Smooth muscle cell (in vitro differentiated cells): ENCODE measurements at regions not wholly inside any gene's neighbourhood (a gene's known extent, or its start where the extent isn't known, plus 50 kb on each side); places are given as distances from the start of the nearest gene placed in this dataset.

Experiments used
- DNase-seq: peaks from one replicate; lab custom pipeline; 2025; ENCODE audit not compliant: unreplicated experiment; lab: John Stamatoyannopoulos, UW
- H2AFZ ChIP-seq: fragments of 200-600 bp; sonication (generic); 2 replicates; pipeline ENCODE4 v1.6.0; 2016; ENCODE audit warnings: antibody characterized with exemption, low read depth, mild to moderate bottlenecking
- H3F3A ChIP-seq: fragments of 200-600 bp; sonication (generic); 2 replicates; pipeline ENCODE4 v1.6.0; 2017; ENCODE audit warnings: antibody characterized with exemption, low read depth
- H3K27ac ChIP-seq: fragments of 200-600 bp; sonication (generic); 2 replicates; pipeline ENCODE4 v1.5.1; 2016; ENCODE audit warnings: low read depth, mild to moderate bottlenecking
- H3K27me3 ChIP-seq: fragments of 200-600 bp; sonication (generic); 2 replicates; pipeline ENCODE4 v1.6.1; 2016; ENCODE audit warnings: low read depth, mild to moderate bottlenecking
- H3K36me3 ChIP-seq: fragments of 200-600 bp; sonication (generic); 2 replicates; pipeline ENCODE4 v1.5.1; 2016; ENCODE audit warnings: low read depth
- H3K4me1 ChIP-seq: fragments of 200-600 bp; sonication (generic); 2 replicates; pipeline ENCODE4 v1.5.1; 2016; ENCODE audit warnings: low read depth
- H3K4me2 ChIP-seq: fragments of 200-600 bp; sonication (generic); 2 replicates; pipeline ENCODE4 v1.6.0; 2016; ENCODE audit warnings: mild to moderate bottlenecking
- H3K4me3 ChIP-seq: fragments of 200-600 bp; sonication (generic); 2 replicates; pipeline ENCODE4 v1.5.1; 2016; ENCODE audit warnings: mild to moderate bottlenecking
- H3K79me2 ChIP-seq: fragments of 200-600 bp; sonication (generic); 2 replicates; pipeline ENCODE4 v1.6.0; 2016; ENCODE audit warnings: low read depth, mild to moderate bottlenecking
- H3K9ac ChIP-seq: fragments of 200-600 bp; sonication (generic); 2 replicates; pipeline ENCODE4 v1.6.0; 2016; ENCODE audit warnings: low read depth
- H3K9me3 ChIP-seq: fragments of 200-600 bp; sonication (generic); replicated peaks from 2 replicates; pipeline ENCODE4 v1.5.1; 2016; ENCODE audit warnings: low read depth
- H4K20me1 ChIP-seq: fragments of 200-600 bp; sonication (generic); 2 replicates; pipeline ENCODE4 v1.6.0; 2016; ENCODE audit warnings: low read depth
- WGBS: methylation state at CpG from one replicate; pipeline ENCODE4 v1.1.7; 2016; ENCODE audit warnings: low lambda C conversion rate; 5-methylcytosine and 5-hydroxymethylcytosine counted together
- TF ChIP-seq, protein P1 (sequence below): fragments of 200-600 bp; sonication (generic); IDR thresholded peaks from 2 replicates; pipeline ENCODE4 v1.5.1; 2017; ENCODE audit warnings: borderline replicate concordance, mild to moderate bottlenecking, antibody characterized with exemption; ENCODE audit not compliant: insufficient read depth, poor library complexity, severe bottlenecking

DNA sequence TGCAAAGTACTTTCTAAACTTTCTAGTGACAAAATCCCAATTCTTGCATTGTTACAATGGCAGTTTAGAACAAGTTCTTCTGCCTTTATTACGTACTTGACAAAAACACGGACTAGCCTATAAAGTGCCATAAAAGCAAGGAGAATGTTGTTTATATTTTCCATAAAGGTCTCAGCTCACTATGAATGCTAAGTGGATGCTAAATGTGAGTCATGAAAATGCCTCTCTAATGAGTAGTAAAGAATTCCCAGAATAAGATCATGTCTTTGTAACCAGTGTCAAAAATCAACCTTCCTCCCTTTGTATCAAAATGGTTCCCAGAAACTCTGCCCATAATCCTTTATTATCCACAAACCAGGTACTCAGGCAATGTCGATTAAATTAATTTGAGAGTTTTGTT lies 539.8 kb upstream of the SLIT2 start:
- DNase-seq, result no peak
- H2AFZ ChIP-seq, result peak overlapping the region; percentile 77
- H3K4me3 ChIP-seq, result no peak overlapping the region
- no peak overlapping the region for H3K9ac ChIP-seq
- no peaks in the 10 kb centered on the region for H3K79me2 ChIP-seq
- TF ChIP-seq, protein P1, sequence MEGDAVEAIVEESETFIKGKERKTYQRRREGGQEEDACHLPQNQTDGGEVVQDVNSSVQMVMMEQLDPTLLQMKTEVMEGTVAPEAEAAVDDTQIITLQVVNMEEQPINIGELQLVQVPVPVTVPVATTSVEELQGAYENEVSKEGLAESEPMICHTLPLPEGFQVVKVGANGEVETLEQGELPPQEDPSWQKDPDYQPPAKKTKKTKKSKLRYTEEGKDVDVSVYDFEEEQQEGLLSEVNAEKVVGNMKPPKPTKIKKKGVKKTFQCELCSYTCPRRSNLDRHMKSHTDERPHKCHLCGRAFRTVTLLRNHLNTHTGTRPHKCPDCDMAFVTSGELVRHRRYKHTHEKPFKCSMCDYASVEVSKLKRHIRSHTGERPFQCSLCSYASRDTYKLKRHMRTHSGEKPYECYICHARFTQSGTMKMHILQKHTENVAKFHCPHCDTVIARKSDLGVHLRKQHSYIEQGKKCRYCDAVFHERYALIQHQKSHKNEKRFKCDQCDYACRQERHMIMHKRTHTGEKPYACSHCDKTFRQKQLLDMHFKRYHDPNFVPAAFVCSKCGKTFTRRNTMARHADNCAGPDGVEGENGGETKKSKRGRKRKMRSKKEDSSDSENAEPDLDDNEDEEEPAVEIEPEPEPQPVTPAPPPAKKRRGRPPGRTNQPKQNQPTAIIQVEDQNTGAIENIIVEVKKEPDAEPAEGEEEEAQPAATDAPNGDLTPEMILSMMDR, result no peak
- no peaks in the 10 kb centered on the region for H3K4me1 ChIP-seq
- no peaks in the 10 kb centered on the region for H3K36me3 ChIP-seq
- peak overlapping the region; percentile 12 for H3K4me2 ChIP-seq
- no peaks in the 10 kb centered on the region for H3F3A ChIP-seq
- 34% methylated on average over 3 of the region's 3 CpGs for WGBS
- no peaks in the 10 kb centered on the region for H4K20me1 ChIP-seq
- H3K9me3 ChIP-seq, result no peaks in the 10 kb centered on the region
- no peaks in the 10 kb centered on the region for H3K27me3 ChIP-seq
- H3K27ac ChIP-seq, result peak overlapping the region; percentile 41

DNA sequence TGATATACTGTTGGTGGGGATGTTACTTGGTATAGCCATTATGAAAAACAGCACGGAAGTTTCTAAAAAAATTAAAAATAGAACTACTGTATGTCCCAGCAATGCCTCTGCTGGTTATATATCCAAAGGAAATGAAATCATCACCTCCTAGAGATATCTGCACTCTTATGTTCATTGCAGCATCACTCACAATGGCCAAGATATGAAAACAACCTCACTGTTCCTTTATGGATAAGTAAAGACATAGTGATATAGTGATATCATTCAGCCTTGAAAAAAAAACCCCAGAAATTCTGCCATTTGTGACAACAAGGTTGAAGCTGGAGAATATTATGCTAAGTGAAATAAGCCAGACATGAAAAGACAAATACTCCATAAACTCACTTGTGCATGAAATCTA lies 543.8 kb upstream of the SLIT2 start:
- Histone ChIP-seq H2AFZ (no peak overlapping the region), H3K36me3 (no peaks in the 10 kb centered on the region), H3K9me3 (no peaks in the 10 kb centered on the region), H3K4me3 (no peak overlapping the region), H3F3A (no peaks in the 10 kb centered on the region), H3K27ac (no peak overlapping the region), H3K79me2 (no peaks in the 10 kb centered on the region), H3K4me1 (no peaks in the 10 kb centered on the region), H3K27me3 (no peaks in the 10 kb centered on the region), H3K9ac (no peak overlapping the region), H4K20me1 (no peaks in the 10 kb centered on the region), H3K4me2 (no peak overlapping the region)
- TF ChIP-seq, protein P1, result no peak
- no peak for DNase-seq
- WGBS, result 94% methylated on average over 1 of the region's 1 CpG

DNA sequence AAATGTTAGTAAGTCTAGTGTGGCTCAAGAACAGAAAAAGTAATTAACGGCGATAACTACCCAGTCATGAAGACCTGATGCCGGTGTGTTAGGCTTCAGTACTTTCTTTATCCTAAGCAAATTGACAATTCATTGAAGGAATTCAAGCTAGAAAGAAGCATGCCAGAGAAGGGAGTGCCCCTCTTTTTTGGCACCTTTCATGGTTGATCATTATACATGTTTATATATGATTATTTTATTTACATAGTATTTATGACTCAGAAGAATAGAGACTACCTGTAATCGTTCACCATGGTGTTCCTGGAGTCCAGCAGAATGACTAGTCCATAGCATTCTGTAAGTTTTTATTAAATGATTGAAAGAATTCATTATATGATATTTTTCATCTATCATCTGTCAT lies 548.3 kb upstream of the SLIT2 start:
- Histone ChIP-seq H3K9ac (no peak overlapping the region), H3K79me2 (no peaks in the 10 kb centered on the region), H3F3A (no peaks in the 10 kb centered on the region), H3K9me3 (no peaks in the 10 kb centered on the region), H3K27me3 (no peaks in the 10 kb centered on the region), H3K4me2 (no peak overlapping the region), H3K4me1 (no peaks in the 10 kb centered on the region), H3K27ac (no peak overlapping the region), H3K4me3 (no peak overlapping the region), H3K36me3 (no peaks in the 10 kb centered on the region), H4K20me1 (no peaks in the 10 kb centered on the region), H2AFZ (no peak overlapping the region)
- DNase-seq, result no peak
- TF ChIP-seq, protein P1, result no peak
- WGBS, result 94% methylated on average over 4 of the region's 4 CpGs

DNA sequence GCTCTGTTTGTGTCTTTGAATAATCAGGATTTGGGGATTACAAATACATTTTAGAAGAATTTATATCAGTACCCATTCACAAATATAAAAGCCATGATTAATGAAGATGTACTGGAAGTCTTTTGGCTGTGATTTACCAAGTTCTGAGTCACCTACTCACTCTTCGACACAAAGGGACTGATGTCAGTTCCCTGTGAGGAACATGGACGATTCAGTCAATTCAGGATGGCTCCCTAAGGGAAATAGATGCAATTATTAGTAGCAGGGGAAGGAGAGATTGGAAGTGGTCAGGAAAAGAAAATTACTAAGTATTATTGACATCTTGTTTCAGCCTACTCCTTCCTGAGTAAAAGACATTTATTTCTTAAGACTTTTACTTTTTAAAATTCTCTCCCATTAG lies 550.7 kb upstream of the SLIT2 start:
- Histone ChIP-seq H3K4me1 (no peaks in the 10 kb centered on the region), H3K27me3 (no peaks in the 10 kb centered on the region), H3K9me3 (no peaks in the 10 kb centered on the region), H3K36me3 (no peaks in the 10 kb centered on the region), H3F3A (no peaks in the 10 kb centered on the region), H2AFZ (peak overlapping the region; percentile 51), H3K9ac (no peak overlapping the region), H4K20me1 (no peaks in the 10 kb centered on the region), H3K4me3 (no peak overlapping the region), H3K79me2 (no peaks in the 10 kb centered on the region), H3K27ac (no peak overlapping the region), H3K4me2 (no peak overlapping the region)
- DNase-seq, result no peak
- TF ChIP-seq, protein P1, result no peak
- WGBS, result 71% methylated on average over 2 of the region's 2 CpGs
